BE2C (cell line): ENCODE measurements at regions not wholly inside any gene's neighbourhood (a gene's known extent, or its start where the extent isn't known, plus 50 kb on each side); places are given as distances from the start of the nearest gene placed in this dataset.

Source experiments
- DNase-seq: peaks from one replicate; pipeline ENCODE4 v3.0.0-alpha.2; 2020
- H3K27me3 ChIP-seq: fragments of 250-450 bp; sonication (Bioruptor Pico); 2 replicates; pipeline ENCODE4 v1.5.1; 2020; ENCODE audit warnings: mild to moderate bottlenecking
- H3K36me3 ChIP-seq: fragments of 250-450 bp; sonication (Bioruptor Pico); 2 replicates; pipeline ENCODE4 v1.5.1; 2020; ENCODE audit warnings: mild to moderate bottlenecking
- H3K4me1 ChIP-seq: fragments of 250-450 bp; sonication (Bioruptor Pico); 2 replicates; pipeline ENCODE4 v1.5.1; 2020
- H3K4me3 ChIP-seq: 2 replicates; pipeline ENCODE4 v1.5.1; 2011; ENCODE audit warnings: low read depth, low read length
- H3K9me3 ChIP-seq: fragments of 250-450 bp; sonication (Bioruptor Pico); 2 replicates; pipeline ENCODE4 v1.5.1; 2020
- CTCF ChIP-seq: IDR thresholded peaks from 2 replicates; pipeline ENCODE4 v1.5.1; 2012; ENCODE audit warnings: mild to moderate bottlenecking, low read depth, low read length

DNA sequence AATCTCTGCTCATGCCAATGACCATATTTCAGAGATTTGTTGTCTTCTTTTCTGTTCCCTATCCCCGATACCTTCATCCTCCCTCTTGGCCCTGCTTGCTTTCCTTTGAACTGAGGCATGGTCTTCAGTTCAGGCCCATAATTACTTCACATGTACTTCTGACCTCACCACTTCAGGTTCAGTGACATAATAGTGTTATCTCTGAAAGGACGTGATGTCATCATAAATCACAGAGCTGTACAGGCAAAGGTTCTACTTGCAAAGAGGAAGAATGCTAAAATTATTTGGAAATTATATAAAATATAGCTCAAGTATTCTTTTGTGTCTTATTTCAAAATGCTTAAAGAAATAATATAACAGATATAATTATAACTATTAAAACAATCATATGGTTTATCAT lies 230.3 kb upstream of the ESRRG start:
- no peak for DNase-seq
- no peaks in the 10 kb centered on the region for H3K9me3 ChIP-seq
- no peak overlapping the region for H3K4me3 ChIP-seq
- H3K4me1 ChIP-seq, result no peaks in the 10 kb centered on the region
- no peaks in the 10 kb centered on the region for H3K36me3 ChIP-seq
- 0 out of 2 replicates have a peak, but pooled peaks cover 4% of the 10 kb centered on the region for H3K27me3 ChIP-seq
- TF ChIP-seq CTCF, result no peak

- no peak for DNase-seq
- H3K9me3 ChIP-seq, result no peaks in the 10 kb centered on the region
- no peaks in the 10 kb centered on the region for H3K36me3 ChIP-seq
- no peaks in the 10 kb centered on the region for H3K4me1 ChIP-seq
- no peak for TF ChIP-seq CTCF
- 0 out of 2 replicates have a peak, but pooled peaks cover 4% of the 10 kb centered on the region for H3K27me3 ChIP-seq
- H3K4me3 ChIP-seq, result no peak overlapping the region
Observed at GRCh38 chr1:216952864-216953263, 229.6 kb upstream of the ESRRG start.

GRCh38 chr1:216945538-216946080 lies 222.4 kb upstream of the ESRRG start:
- no peaks in the 10 kb centered on the region for H3K36me3 ChIP-seq
- TF ChIP-seq CTCF, result no peak
- H3K27me3 ChIP-seq, result no peaks in the 10 kb centered on the region
- DNase-seq, result no peak
- no peak overlapping the region for H3K4me3 ChIP-seq
- H3K4me1 ChIP-seq, result no peaks in the 10 kb centered on the region
- no peaks in the 10 kb centered on the region for H3K9me3 ChIP-seq

DNA sequence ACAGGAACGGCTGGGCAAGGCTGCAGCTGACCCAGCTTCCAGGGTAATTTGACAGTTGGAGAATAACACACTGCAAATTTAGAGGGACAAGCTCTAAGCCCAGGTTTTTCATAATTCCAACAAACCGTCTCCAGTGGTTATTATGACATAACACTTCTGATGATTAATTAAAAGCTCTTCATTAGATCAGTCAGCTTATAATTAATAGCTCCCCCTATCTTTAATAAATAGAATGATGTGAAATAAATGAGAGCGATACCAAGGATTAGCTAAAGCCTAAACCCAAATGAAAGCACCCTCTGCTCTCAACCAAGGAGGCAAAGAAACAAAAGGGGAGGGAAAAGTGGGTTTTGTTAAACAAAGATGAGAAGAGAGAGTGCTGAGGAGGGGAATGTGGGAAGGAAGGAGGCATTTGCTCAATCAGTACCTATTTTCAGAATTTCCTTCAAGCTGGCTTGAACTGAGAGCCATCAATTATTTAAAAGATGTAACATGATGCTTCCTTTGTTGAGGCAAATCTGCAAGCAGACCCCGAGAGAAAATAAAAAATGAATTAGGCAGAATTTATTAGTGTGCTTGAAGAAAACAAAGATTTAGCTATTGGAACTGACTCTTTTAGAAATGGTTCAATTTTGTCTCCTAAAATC lies 221.8 kb upstream of the ESRRG start:
- Histone ChIP-seq H3K36me3 (no peaks in the 10 kb centered on the region), H3K9me3 (no peaks in the 10 kb centered on the region), H3K4me3 (no peak overlapping the region), H3K4me1 (no peaks in the 10 kb centered on the region), H3K27me3 (no peaks in the 10 kb centered on the region)
- TF ChIP-seq CTCF, result peak; percentile 17; the same call in 1 of the 2 replicates
- DNase-seq, result no peak

DNA sequence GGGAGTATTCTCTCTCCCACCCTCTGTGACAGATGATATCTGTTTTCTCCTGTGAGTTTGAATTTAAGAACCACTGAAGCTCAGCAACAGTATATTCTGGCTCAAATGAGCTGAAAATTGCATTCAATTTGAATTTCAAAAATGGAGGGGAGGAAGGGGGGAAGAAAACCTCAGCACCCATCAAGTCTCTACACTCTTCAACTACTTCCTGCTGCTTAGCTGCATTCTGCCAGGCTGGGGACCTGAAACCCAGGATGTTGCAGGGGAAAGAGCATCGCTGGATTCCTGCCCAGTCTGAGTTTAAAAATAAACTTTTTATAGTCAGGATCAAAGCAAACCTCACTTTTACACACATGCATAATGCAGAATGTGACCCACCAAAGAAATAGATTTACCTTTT lies 214.3 kb upstream of the ESRRG start:
- Histone ChIP-seq H3K36me3 (no peaks in the 10 kb centered on the region), H3K4me3 (no peak overlapping the region), H3K27me3 (no peaks in the 10 kb centered on the region; the same call in 1 of the 2 replicates), H3K4me1 (no peaks in the 10 kb centered on the region), H3K9me3 (no peaks in the 10 kb centered on the region)
- no peak for TF ChIP-seq CTCF
- DNase-seq, result no peak

- no peaks in the 10 kb centered on the region for H3K9me3 ChIP-seq
- no peaks in the 10 kb centered on the region for H3K4me1 ChIP-seq
- no peaks in the 10 kb centered on the region for H3K36me3 ChIP-seq
- H3K27me3 ChIP-seq, result no peaks in the 10 kb centered on the region; the same call in 1 of the 2 replicates
- no peak overlapping the region for H3K4me3 ChIP-seq
- TF ChIP-seq CTCF, result no peak
- DNase-seq, result no peak
Observed at GRCh38 chr1:216936779-216937178, 213.6 kb upstream of the ESRRG start.
